Osteoblast (primary cell): ENCODE measurements at regions not wholly inside any gene's neighbourhood (a gene's known extent, or its start where the extent isn't known, plus 50 kb on each side); places are given as distances from the start of the nearest gene placed in this dataset.

Experiments used
- DNase-seq: peaks from one replicate; pipeline ENCODE4 v3.0.0; 2011; ENCODE audit warnings: low spot score, mixed read lengths; ENCODE audit not compliant: insufficient read length; ENCODE audit errors: missing footprints
- H2AFZ ChIP-seq: 2 replicates; pipeline ENCODE4 v1.6.0; 2011; ENCODE audit warnings: mild to moderate bottlenecking, low read length
- H3K27ac ChIP-seq: 2 replicates; pipeline ENCODE4 v1.5.1; 2011; ENCODE audit warnings: mild to moderate bottlenecking, low read depth, low read length, moderate library complexity
- H3K27me3 ChIP-seq: 2 replicates; pipeline ENCODE4 v1.6.0; 2012; ENCODE audit warnings: mild to moderate bottlenecking, control low read depth, inconsistent platforms, low read length, moderate library complexity; ENCODE audit not compliant: insufficient read depth
- H3K36me3 ChIP-seq: 2 replicates; pipeline ENCODE4 v1.5.1; 2011; ENCODE audit warnings: mild to moderate bottlenecking, low read length, control low read depth, moderate library complexity; ENCODE audit not compliant: insufficient read depth
- H3K4me1 ChIP-seq: 2 replicates; pipeline ENCODE4 v1.5.1; 2011; ENCODE audit warnings: mild to moderate bottlenecking, low read length, control low read depth, moderate library complexity; ENCODE audit not compliant: insufficient read depth
- H3K4me2 ChIP-seq: 2 replicates; pipeline ENCODE4 v1.6.0; 2011; ENCODE audit warnings: mild to moderate bottlenecking, low read length; ENCODE audit not compliant: insufficient read depth
- H3K4me3 ChIP-seq: fragments of 200-600 bp; sonication (generic); 3 replicates; pipeline ENCODE4 v1.5.1; 2012; ENCODE audit warnings: mild to moderate bottlenecking, low read length, inconsistent platforms; ENCODE audit not compliant: insufficient read depth
- H3K79me2 ChIP-seq: 2 replicates; pipeline ENCODE4 v1.6.0; 2012; ENCODE audit warnings: mild to moderate bottlenecking, low read length, control low read depth, inconsistent platforms; ENCODE audit not compliant: insufficient read depth
- H3K9me3 ChIP-seq: 2 replicates; pipeline ENCODE4 v1.5.1; 2011; ENCODE audit warnings: low read depth, low read length, control low read depth
- H4K20me1 ChIP-seq: 2 replicates; pipeline ENCODE4 v1.6.0; 2012; ENCODE audit warnings: mild to moderate bottlenecking, low read length, control low read depth; ENCODE audit not compliant: insufficient read depth
- TF ChIP-seq, protein P1 (sequence below): IDR thresholded peaks from 2 replicates; pipeline ENCODE4 v1.5.1; 2011; ENCODE audit warnings: mild to moderate bottlenecking, low read depth, low read length, moderate library complexity; ENCODE audit errors: extremely low read depth

DNA sequence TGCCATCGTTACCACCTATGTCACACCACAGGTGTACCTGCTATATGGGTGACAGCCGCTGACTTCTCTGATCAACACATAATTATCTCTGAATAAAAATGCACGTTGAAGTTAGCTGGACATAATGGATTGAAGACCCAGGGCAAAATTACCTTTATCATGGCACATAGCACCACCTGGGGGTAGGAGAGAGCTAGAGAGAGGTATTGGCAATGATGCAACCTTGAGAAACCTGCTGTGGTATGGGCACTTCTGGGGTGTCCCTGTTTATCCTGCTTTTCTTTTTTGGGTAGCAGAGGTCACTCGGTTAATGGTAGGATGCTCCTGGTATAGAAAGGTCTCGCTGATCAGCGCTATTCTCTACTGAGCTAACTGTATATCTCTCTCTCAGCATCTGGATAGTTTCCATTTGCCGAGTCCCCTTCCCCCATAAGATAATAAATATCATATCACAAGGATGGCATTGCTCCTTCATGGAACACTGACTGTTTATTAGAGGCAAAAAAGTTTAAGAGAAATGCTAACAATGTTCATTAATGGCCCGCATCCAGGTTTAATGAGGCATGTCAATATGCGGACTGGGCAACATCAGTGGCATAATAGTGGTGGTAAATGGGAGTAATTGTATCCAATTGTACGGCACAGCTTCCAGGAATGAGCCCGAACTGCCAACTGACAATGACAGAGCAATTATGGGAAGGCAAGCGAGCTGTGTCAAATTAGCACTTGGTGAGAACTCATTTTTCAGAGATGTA lies 323.1 kb downstream of the TFEC start:
- H3K27me3 ChIP-seq: no peaks in the 10 kb centered on the region
- DNase-seq: no peak
- H3K9me3 ChIP-seq: no peaks in the 10 kb centered on the region
- no peaks in the 10 kb centered on the region for H3K79me2 ChIP-seq
- H3K36me3 ChIP-seq: no peaks in the 10 kb centered on the region
- no peak overlapping the region for H2AFZ ChIP-seq
- H3K4me2 ChIP-seq: no peak overlapping the region
- TF ChIP-seq, protein P1, sequence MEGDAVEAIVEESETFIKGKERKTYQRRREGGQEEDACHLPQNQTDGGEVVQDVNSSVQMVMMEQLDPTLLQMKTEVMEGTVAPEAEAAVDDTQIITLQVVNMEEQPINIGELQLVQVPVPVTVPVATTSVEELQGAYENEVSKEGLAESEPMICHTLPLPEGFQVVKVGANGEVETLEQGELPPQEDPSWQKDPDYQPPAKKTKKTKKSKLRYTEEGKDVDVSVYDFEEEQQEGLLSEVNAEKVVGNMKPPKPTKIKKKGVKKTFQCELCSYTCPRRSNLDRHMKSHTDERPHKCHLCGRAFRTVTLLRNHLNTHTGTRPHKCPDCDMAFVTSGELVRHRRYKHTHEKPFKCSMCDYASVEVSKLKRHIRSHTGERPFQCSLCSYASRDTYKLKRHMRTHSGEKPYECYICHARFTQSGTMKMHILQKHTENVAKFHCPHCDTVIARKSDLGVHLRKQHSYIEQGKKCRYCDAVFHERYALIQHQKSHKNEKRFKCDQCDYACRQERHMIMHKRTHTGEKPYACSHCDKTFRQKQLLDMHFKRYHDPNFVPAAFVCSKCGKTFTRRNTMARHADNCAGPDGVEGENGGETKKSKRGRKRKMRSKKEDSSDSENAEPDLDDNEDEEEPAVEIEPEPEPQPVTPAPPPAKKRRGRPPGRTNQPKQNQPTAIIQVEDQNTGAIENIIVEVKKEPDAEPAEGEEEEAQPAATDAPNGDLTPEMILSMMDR: no peak
- H3K4me1 ChIP-seq: no peaks in the 10 kb centered on the region
- H3K27ac ChIP-seq: no peak overlapping the region
- H4K20me1 ChIP-seq: no peaks in the 10 kb centered on the region
- no peak overlapping the region for H3K4me3 ChIP-seq

DNA sequence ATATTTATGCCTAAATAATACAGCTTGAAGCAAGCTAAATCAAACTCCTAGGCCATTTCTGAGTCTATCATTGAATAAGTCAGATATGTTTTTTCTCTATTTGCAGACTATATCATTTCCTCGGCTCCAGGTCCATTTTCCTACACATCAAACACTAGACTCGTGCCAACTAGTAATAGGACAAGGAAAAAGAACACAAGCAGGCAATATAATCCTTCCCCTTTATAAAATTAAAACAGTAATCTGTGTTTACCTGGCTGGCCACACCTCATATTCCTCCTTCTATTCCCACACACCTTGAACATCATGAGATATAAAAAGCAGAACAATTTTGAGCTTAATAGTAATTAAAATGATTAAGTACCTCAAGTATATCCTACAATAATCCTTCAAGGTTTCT lies 325.7 kb downstream of the TFEC start:
- Histone ChIP-seq H4K20me1 (no peaks in the 10 kb centered on the region), H3K4me1 (no peaks in the 10 kb centered on the region), H3K9me3 (no peaks in the 10 kb centered on the region), H2AFZ (no peak overlapping the region), H3K79me2 (no peaks in the 10 kb centered on the region), H3K4me2 (no peak overlapping the region), H3K27ac (no peak overlapping the region), H3K27me3 (no peaks in the 10 kb centered on the region), H3K36me3 (no peaks in the 10 kb centered on the region), H3K4me3 (no peak overlapping the region)
- TF ChIP-seq, protein P1: no peak
- no peak for DNase-seq

DNA sequence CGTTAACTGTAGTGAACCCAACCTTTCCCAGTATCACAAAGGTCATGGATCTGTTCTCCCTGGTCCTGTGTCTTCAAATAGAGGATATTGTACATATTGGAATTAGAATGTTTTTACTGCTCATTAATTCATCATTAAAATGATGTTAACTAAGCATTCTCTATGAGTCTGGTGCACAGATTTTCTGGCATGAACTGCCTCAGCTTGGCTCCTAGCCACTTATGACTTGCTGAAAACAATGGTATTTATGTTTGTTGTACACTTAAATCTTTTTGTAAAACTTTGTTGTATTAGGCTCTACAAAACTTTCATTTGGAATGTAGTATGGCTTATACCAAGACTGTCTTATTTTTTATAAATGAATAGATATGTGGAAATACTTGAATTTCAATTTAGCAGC lies 329.4 kb downstream of the TFEC start:
- H4K20me1 ChIP-seq: no peaks in the 10 kb centered on the region
- H3K4me2 ChIP-seq: no peak overlapping the region
- no peaks in the 10 kb centered on the region for H3K36me3 ChIP-seq
- no peak overlapping the region for H2AFZ ChIP-seq
- H3K4me3 ChIP-seq: no peak overlapping the region
- no peaks in the 10 kb centered on the region for H3K9me3 ChIP-seq
- no peaks in the 10 kb centered on the region for H3K27me3 ChIP-seq
- H3K79me2 ChIP-seq: no peaks in the 10 kb centered on the region
- no peaks in the 10 kb centered on the region for H3K4me1 ChIP-seq
- TF ChIP-seq, protein P1: no peak
- no peak overlapping the region for H3K27ac ChIP-seq
- DNase-seq: no peak

DNA sequence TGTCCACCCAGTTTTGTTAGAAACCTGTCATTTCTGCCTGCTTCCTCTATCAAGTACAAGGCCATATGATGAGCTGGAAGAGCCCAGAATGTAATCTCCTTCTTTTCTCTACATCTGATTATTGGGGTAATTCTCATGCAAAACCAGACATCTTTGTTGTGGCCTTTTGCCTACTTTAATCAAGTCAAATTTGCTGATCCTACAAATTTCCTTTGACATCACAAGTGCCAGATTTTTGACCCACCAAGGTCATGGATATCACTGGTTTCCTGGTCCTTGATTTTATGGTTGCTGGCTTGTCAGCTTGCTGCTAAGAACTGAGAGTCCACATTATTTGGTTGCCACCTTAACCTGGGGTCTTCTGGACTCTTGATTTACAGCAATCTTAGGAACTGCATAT lies 336.1 kb downstream of the TFEC start:
- Histone ChIP-seq H3K4me2 (no peak overlapping the region), H2AFZ (no peak overlapping the region), H3K36me3 (no peaks in the 10 kb centered on the region), H3K4me1 (no peaks in the 10 kb centered on the region), H3K27me3 (no peaks in the 10 kb centered on the region), H3K27ac (no peak overlapping the region), H4K20me1 (no peaks in the 10 kb centered on the region), H3K9me3 (no peaks in the 10 kb centered on the region), H3K4me3 (no peak overlapping the region), H3K79me2 (no peaks in the 10 kb centered on the region)
- TF ChIP-seq, protein P1: no peak
- DNase-seq: no peak
